ENCODE measurements at regions not wholly inside any gene's neighbourhood (a gene's known extent, or its start where the extent isn't known, plus 50 kb on each side); places are given as distances from the start of the nearest gene placed in this dataset.

DNA sequence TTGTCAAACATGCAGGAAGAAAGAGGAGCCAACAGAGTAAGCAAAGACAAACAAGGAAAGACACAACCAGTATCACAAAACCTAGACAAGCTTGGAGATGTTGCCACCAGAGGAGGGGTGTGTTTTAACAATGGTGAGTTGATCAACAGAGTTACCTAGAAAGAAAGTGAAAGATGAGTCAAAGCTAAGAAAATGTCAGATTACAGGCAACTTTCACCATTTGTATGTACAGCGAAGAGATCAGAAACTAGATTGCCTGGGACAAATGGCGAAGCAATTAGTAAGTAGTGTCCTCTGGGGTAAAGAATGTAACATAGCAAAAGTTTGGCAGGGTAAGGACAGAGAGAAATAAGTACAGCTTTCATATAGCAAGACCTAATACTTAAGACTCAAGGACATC is 51.6 kb upstream of the POU3F2 start:
- Histone ChIP-seq H3K36me3 (ENCODE audit: control insufficient read depth in 2 of 2, insufficient read depth in 2 of 2, low read length in 1 of 2) (no peaks in the 10 kb centered on the region), H2AFZ (ENCODE audit: control insufficient read depth, low read depth, low read length) (no peak overlapping the region), H3K79me2 (ENCODE audit: control insufficient read depth, insufficient read depth, low read length) (no peaks in the 10 kb centered on the region), H3K27ac (ENCODE audit: control insufficient read depth, insufficient read depth) (no peak overlapping the region), H4K20me1 (ENCODE audit: control insufficient read depth, insufficient read depth) (no peaks in the 10 kb centered on the region), H3K9me3 (replicated peaks; ENCODE audit: control insufficient read depth, insufficient read depth, low read length) (no peaks in the 10 kb centered on the region), H3K4me2 (ENCODE audit: control insufficient read depth, insufficient read depth) (no peak overlapping the region), H3K27me3 (replicated peaks in 1 of 2; ENCODE audit: control insufficient read depth in 2 of 2, insufficient read depth in 2 of 2, low read length in 1 of 2) (no peaks in the 10 kb centered on the region; a peak in 1 of 4 replicates), H3K4me3 (no peak overlapping the region), H3K9ac (ENCODE audit: control insufficient read depth, insufficient read depth, low read length) (no peak overlapping the region), H3K4me1 (ENCODE audit: control insufficient read depth, insufficient read depth, low read length) (peaks cover 4% of the 10 kb centered on the region)
- ATAC-seq = peak; percentile 71
- no peak for TF ChIP-seq KLF5 (IDR thresholded peaks at IDR 0.05; ENCODE audit: partially characterized antibody)
- TF ChIP-seq SMAD5 (IDR thresholded peaks at IDR 0.05; ENCODE audit: low read depth) = no peak
- TF ChIP-seq, protein P1, sequence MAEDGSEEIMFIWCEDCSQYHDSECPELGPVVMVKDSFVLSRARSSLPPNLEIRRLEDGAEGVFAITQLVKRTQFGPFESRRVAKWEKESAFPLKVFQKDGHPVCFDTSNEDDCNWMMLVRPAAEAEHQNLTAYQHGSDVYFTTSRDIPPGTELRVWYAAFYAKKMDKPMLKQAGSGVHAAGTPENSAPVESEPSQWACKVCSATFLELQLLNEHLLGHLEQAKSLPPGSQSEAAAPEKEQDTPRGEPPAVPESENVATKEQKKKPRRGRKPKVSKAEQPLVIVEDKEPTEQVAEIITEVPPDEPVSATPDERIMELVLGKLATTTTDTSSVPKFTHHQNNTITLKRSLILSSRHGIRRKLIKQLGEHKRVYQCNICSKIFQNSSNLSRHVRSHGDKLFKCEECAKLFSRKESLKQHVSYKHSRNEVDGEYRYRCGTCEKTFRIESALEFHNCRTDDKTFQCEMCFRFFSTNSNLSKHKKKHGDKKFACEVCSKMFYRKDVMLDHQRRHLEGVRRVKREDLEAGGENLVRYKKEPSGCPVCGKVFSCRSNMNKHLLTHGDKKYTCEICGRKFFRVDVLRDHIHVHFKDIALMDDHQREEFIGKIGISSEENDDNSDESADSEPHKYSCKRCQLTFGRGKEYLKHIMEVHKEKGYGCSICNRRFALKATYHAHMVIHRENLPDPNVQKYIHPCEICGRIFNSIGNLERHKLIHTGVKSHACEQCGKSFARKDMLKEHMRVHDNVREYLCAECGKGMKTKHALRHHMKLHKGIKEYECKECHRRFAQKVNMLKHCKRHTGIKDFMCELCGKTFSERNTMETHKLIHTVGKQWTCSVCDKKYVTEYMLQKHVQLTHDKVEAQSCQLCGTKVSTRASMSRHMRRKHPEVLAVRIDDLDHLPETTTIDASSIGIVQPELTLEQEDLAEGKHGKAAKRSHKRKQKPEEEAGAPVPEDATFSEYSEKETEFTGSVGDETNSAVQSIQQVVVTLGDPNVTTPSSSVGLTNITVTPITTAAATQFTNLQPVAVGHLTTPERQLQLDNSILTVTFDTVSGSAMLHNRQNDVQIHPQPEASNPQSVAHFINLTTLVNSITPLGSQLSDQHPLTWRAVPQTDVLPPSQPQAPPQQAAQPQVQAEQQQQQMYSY (CRISPR knock-in tag; IDR thresholded peaks at IDR 0.05) = no peak
- TF ChIP-seq FOXK2 (IDR thresholded peaks at IDR 0.05) = no peak
- TF ChIP-seq CEBPB (IDR thresholded peaks at IDR 0.05; ENCODE audit: borderline replicate concordance in 1 of 2, low read depth in 2 of 2, low read length in 2 of 2) = no peak
- TF ChIP-seq MTA2 (IDR thresholded peaks at IDR 0.05; ENCODE audit: low read depth) = no peak
- TF ChIP-seq CBX3 (IDR thresholded peaks at IDR 0.05; ENCODE audit: borderline replicate concordance, low read depth) = no peak
- POLR2A ChIA-PET = no interaction called here
- intact Hi-C loops (cut with micrococcal nuclease; ENCODE audit: unreplicated experiment) (no loop called here), in situ Hi-C loops (cut with MboI) (no loop called here)
- FAIRE-seq = no peak
- no peak for DNase-seq (ENCODE audit: low read depth, low spot score)
- SMC1A ChIA-PET (ENCODE audit: uncharacterized antibody, unreplicated experiment) = no interaction called here
- RAD21 ChIA-PET (ENCODE audit: unreplicated experiment) = no interaction called here
- WGBS (ENCODE audit: insufficient coverage, insufficient replicate concordance, low lambda C conversion rate, missing lambda C conversion rate) = 4% methylated on average over 2 of the region's 2 CpGs
- no TSS peak for BruUV-seq (replicated peaks)
- CTCF ChIA-PET = no interaction called here

Data from GM12878 (cell line).